GM23248 (cell line): ENCODE measurements at regions not wholly inside any gene's neighbourhood (a gene's known extent, or its start where the extent isn't known, plus 50 kb on each side); places are given as distances from the start of the nearest gene placed in this dataset.
"Not testable (repeated sequence)": the region's sequence is repeated elsewhere in the genome, so short reads cannot be mapped to it uniquely, and the experiment has no call there.

Source experiments
- DNase-seq: peaks from one replicate; pipeline ENCODE4 v3.0.0-alpha.2; 2015
- H2AFZ ChIP-seq: fragments of 200-600 bp; sonication (generic); 2 replicates; pipeline ENCODE4 v1.6.1; 2016; ENCODE audit warnings: antibody characterized with exemption
- H3F3A ChIP-seq: fragments of 200-600 bp; sonication (generic); 2 replicates; pipeline ENCODE4 v1.6.1; 2016; ENCODE audit warnings: mild to moderate bottlenecking, antibody characterized with exemption, mixed run types; ENCODE audit not compliant: insufficient read depth
- H3K27ac ChIP-seq: fragments of 200-600 bp; sonication (generic); 2 replicates; pipeline ENCODE4 v1.5.1; 2016; ENCODE audit warnings: mild to moderate bottlenecking
- H3K27me3 ChIP-seq: fragments of 200-600 bp; sonication (generic); replicated peaks from 2 replicates; pipeline ENCODE4 v1.6.1; 2016; ENCODE audit warnings: mild to moderate bottlenecking; ENCODE audit not compliant: insufficient read depth
- H3K36me3 ChIP-seq: fragments of 200-600 bp; sonication (generic); 2 replicates; pipeline ENCODE4 v1.6.1; 2016; ENCODE audit warnings: low read depth, mild to moderate bottlenecking
- H3K4me1 ChIP-seq: fragments of 200-600 bp; sonication (generic); 2 replicates; pipeline ENCODE4 v1.6.1; 2016; ENCODE audit warnings: mild to moderate bottlenecking; ENCODE audit not compliant: insufficient read depth
- H3K4me2 ChIP-seq: fragments of 200-600 bp; sonication (generic); one replicate; pipeline ENCODE4 v1.6.1; 2016; ENCODE audit warnings: mild to moderate bottlenecking; ENCODE audit not compliant: unreplicated experiment
- H3K4me3 ChIP-seq: fragments of 200-600 bp; sonication (generic); 2 replicates; pipeline ENCODE4 v1.5.1; 2016; ENCODE audit warnings: mild to moderate bottlenecking
- H3K79me2 ChIP-seq: fragments of 200-600 bp; sonication (generic); 2 replicates; pipeline ENCODE4 v1.6.1; 2016; ENCODE audit warnings: mild to moderate bottlenecking; ENCODE audit not compliant: insufficient read depth
- H3K9ac ChIP-seq: fragments of 200-600 bp; sonication (generic); 2 replicates; pipeline ENCODE4 v1.6.1; 2016; ENCODE audit warnings: mild to moderate bottlenecking
- H3K9me2 ChIP-seq: fragments of 200-600 bp; sonication (generic); 2 replicates; pipeline ENCODE4 v1.6.1; 2016; ENCODE audit warnings: mixed run types, mild to moderate bottlenecking, moderate library complexity; ENCODE audit not compliant: insufficient read depth
- H3K9me3 ChIP-seq: fragments of 200-600 bp; sonication (generic); one replicate; pipeline ENCODE4 v1.6.1; 2017; ENCODE audit warnings: low read depth
- H4K20me1 ChIP-seq: fragments of 200-600 bp; sonication (generic); 2 replicates; pipeline ENCODE4 v1.6.0; 2016; ENCODE audit not compliant: insufficient read depth
- EZH2 ChIP-seq: fragments of 200-600 bp; sonication (generic); IDR thresholded peaks from 2 replicates; pipeline ENCODE4 v1.6.1; 2018; ENCODE audit warnings: antibody characterized with exemption, mild to moderate bottlenecking; ENCODE audit not compliant: insufficient read depth, poor library complexity, severe bottlenecking
- EZH2phosphoT487 ChIP-seq: fragments of 200-600 bp; sonication (generic); IDR thresholded peaks from 2 replicates; pipeline ENCODE4 v1.6.1; 2018; ENCODE audit warnings: antibody characterized with exemption, moderate library complexity, mild to moderate bottlenecking, low read depth; ENCODE audit not compliant: insufficient read depth
- WGBS, 2 experiments: methylation state at CpG; one replicate each; pipeline ENCODE4 v1.1.6; 2015 to 2017; ENCODE audit warnings: low lambda C conversion rate in 2 of 2, low coverage in 1 of 2; ENCODE audit errors: missing lambda C conversion rate in 2 of 2; 5-methylcytosine and 5-hydroxymethylcytosine counted together
- in situ Hi-C: fragments of 300-500 bp; cut with MboI; formaldehyde crosslinking; loops from 2 replicates; pipeline ENCODE4 v1.15.0; 2020

GRCh38 chr10:46106410-46107255, 60.6 kb upstream of the MSMB start:
- Histone ChIP-seq H3F3A (0 out of 2 replicates have a peak, but pooled peaks cover 5% of the 10 kb centered on the region), H3K4me3 (peak overlapping the region; percentile 51), H3K27me3 (no peaks in the 10 kb centered on the region; the same call in 1 of the 2 replicates), H3K36me3 (no peaks in the 10 kb centered on the region), H3K79me2 (no peaks in the 10 kb centered on the region), H3K4me1 (no peaks in the 10 kb centered on the region), H3K27ac (no peak overlapping the region), H3K9ac (peak overlapping the region; percentile 36), H3K9me3 (no peaks in the 10 kb centered on the region), H2AFZ (peak overlapping the region; percentile 72), H3K4me2 (peak overlapping the region; percentile 63), H3K9me2 (no peaks in the 10 kb centered on the region), H4K20me1 (no peaks in the 10 kb centered on the region)
- WGBS, 2 experiments = 1 to 3% methylated on average over 18 to 36 of the region's 55 CpGs
- in situ Hi-C loops = loop anchor here (5.0 kb wide), 1 partner anchor 176 kb away; no protein-coding TSS in a partner anchor
- TF ChIP-seq EZH2 (no peak), EZH2phosphoT487 (no peak)
- DNase-seq = peak; percentile 65

- in situ Hi-C loops = loop anchor here (5.0 kb wide), 1 partner anchor 174 kb away; no protein-coding TSS in a partner anchor
- H3K9me3 ChIP-seq = not testable (repeated sequence)
- 62 to 68% methylated on average over 5 of the region's 5 CpGs for WGBS, 2 experiments
These were observed 62.1 kb upstream of the MSMB start for GRCh38 chr10:46108158-46108499.

GRCh38 chr10:46154271-46154670, 108.2 kb upstream of the MSMB start:
- H3K9me3 ChIP-seq, H3K4me3 ChIP-seq, H3K9me2 ChIP-seq, H3K36me3 ChIP-seq, H3K27ac ChIP-seq, H2AFZ ChIP-seq, H3K27me3 ChIP-seq, H3K4me1 ChIP-seq, in situ Hi-C loops, H4K20me1 ChIP-seq, H3K4me2 ChIP-seq, H3K9ac ChIP-seq, H3K79me2 ChIP-seq, DNase-seq, H3F3A ChIP-seq: not testable (repeated sequence)
- 20 to 40% methylated on average over 1 of the region's 1 CpG for WGBS, 2 experiments

More at GRCh38 chr10:46108158-46108499, 62.1 kb upstream of the MSMB start:
- not testable (repeated sequence) for H4K20me1 ChIP-seq, H2AFZ ChIP-seq, H3K36me3 ChIP-seq, H3K4me3 ChIP-seq, H3K27me3 ChIP-seq, H3K27ac ChIP-seq, H3K4me1 ChIP-seq, DNase-seq, H3K9ac ChIP-seq, H3K4me2 ChIP-seq, H3K9me2 ChIP-seq, H3K79me2 ChIP-seq, H3F3A ChIP-seq

- H4K20me1 ChIP-seq, H2AFZ ChIP-seq, H3K36me3 ChIP-seq, H3K9ac ChIP-seq, H3K27me3 ChIP-seq, H3K79me2 ChIP-seq, H3F3A ChIP-seq, H3K4me1 ChIP-seq, H3K27ac ChIP-seq, H3K9me3 ChIP-seq, H3K4me2 ChIP-seq, H3K4me3 ChIP-seq, DNase-seq, in situ Hi-C loops, H3K9me2 ChIP-seq: not testable (repeated sequence)
- WGBS, 2 experiments = 66 to 71% methylated on average over 2 of the region's 2 CpGs
These were observed 108.6 kb upstream of the MSMB start for GRCh38 chr10:46154683-46155082.

- H3K9ac ChIP-seq, H3K79me2 ChIP-seq, H3F3A ChIP-seq, H3K4me1 ChIP-seq, H3K27me3 ChIP-seq, H3K4me3 ChIP-seq, DNase-seq, H3K27ac ChIP-seq, H2AFZ ChIP-seq, H3K36me3 ChIP-seq, in situ Hi-C loops, H3K9me3 ChIP-seq, H3K9me2 ChIP-seq, H4K20me1 ChIP-seq, H3K4me2 ChIP-seq: not testable (repeated sequence)
These were observed 110.8 kb upstream of the MSMB start for GRCh38 chr10:46156866-46157265.
